ENCODE measurements at regions not wholly inside any gene's neighbourhood (a gene's known extent, or its start where the extent isn't known, plus 50 kb on each side); places are given as distances from the start of the nearest gene placed in this dataset.

- no peak for DNase-seq
Measured at GRCh38 chr3:126266291-126266840, 86.0 kb upstream of the ALDH1L1 start.

DNA sequence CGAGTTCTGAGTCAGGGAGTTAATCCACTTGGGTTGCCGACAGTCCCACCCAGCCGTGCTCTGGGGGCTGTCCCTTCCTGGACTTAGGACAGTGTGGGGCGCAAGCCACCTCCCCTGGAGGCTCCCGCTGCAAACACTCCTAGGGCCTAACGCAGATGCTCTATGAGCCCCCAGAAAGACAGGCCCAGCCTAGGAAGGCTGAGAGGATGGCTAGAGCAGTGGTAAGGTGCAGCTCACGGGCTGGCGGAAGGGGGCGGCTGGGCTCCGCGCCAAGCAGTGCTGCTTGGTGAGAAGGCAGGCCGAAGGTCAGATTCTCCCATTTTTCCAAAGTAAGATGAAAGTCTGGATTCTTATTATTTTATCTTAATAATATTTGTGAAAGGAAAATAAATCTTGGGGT lies 84.6 kb upstream of the ALDH1L1 start:
- DNase-seq = no peak

DNA sequence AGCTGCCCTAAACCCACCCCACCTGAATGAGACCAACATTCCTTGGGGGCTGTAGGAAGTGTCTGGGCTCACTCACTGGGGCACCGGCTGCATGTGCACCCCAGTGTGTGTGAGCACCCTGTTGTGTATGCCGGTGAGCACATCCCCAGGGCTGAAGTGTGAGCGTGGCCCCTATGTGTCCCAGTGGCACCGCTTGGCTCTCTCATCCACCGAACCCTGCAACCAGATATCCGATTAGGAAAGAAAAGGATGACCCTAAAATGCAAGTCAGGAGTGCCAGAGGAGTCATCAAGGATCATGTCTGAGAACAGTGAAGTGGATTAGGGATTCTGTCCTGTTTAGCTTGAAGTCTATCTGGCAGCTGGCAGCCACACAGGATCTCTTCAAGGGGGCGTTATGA lies 84.0 kb upstream of the ALDH1L1 start:
- no peak for DNase-seq

- no peak for DNase-seq
Measured at GRCh38 chr3:126263971-126264370, 83.6 kb upstream of the ALDH1L1 start.

GRCh38 chr3:126263539-126263938 lies 83.2 kb upstream of the ALDH1L1 start:
- DNase-seq = no peak

GRCh38 chr3:126262227-126262626 lies 81.8 kb upstream of the ALDH1L1 start:
- no peak for DNase-seq

DNA sequence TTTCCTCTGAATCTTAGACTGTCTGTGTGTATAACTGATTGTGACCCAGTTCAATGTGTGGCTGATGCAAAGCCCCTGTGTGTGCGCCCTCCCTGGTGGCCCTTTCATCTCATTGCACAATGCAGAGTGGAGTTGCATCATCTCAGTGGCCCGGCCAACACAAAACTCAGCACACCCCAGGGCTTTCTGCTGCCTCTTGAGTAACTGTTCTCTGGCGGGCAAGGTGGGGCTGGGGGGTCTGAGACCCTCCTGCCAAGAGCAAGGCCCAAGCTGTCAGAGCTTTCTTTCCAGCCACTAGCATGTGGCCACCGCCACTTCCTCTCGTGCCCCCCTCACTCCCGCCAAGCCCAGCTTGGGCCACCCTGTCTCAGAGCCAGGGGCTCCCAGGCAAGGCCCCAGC lies 80.7 kb upstream of the ALDH1L1 start:
- DNase-seq = peak; percentile 61

- peak; percentile 41 for DNase-seq
Measured at GRCh38 chr3:126259411-126260391, 79.3 kb upstream of the ALDH1L1 start.

GRCh38 chr3:126258670-126259069 lies 78.3 kb upstream of the ALDH1L1 start:
- peak; percentile 43 for DNase-seq

DNA sequence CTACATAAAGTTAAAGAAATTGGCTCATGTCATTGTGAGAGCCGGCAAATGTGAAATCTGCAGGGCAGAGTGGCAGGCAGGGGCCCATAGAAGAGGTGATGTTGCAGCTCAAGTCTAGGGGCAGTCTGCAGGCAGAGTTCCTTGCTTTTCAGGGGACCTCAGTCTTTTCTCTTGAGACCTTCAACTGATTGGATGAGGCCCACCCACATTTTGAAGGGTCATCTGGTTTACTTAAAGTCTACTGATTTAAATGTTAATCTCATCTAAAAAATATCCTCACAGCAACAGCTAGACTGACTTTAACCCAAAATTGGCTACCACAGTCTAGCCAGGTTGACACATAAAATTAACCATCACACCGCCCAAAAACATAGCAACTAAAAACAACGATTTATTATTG lies 77.6 kb upstream of the ALDH1L1 start:
- DNase-seq = no peak

- DNase-seq = no peak
Measured at GRCh38 chr3:126257174-126257573, 76.8 kb upstream of the ALDH1L1 start.

DNA sequence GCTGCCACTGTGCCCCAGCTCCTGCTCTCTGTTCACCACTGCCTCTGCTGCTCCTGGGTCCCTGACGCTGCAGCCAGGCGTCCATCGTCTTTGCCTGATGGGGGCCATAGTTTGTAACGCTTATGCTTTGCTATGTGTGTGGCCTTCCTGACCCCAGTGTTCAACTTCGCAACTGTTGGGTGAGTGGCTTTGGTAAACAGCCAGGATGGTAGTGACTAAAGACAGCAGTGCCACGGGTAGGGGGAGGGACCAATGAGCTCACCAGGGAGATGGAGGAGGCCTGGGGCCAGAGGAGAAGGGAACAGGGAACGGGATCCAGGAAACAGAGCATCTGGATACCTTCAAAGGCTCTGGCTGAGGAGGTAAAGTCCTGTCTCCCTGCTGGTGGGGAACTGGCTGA lies 75.9 kb upstream of the ALDH1L1 start:
- DNase-seq = no peak

- DNase-seq = no peak
Measured at GRCh38 chr3:126253072-126253471, 72.7 kb upstream of the ALDH1L1 start.

- no peak for DNase-seq
Measured at GRCh38 chr3:126252373-126252772, 72.0 kb upstream of the ALDH1L1 start.

DNA sequence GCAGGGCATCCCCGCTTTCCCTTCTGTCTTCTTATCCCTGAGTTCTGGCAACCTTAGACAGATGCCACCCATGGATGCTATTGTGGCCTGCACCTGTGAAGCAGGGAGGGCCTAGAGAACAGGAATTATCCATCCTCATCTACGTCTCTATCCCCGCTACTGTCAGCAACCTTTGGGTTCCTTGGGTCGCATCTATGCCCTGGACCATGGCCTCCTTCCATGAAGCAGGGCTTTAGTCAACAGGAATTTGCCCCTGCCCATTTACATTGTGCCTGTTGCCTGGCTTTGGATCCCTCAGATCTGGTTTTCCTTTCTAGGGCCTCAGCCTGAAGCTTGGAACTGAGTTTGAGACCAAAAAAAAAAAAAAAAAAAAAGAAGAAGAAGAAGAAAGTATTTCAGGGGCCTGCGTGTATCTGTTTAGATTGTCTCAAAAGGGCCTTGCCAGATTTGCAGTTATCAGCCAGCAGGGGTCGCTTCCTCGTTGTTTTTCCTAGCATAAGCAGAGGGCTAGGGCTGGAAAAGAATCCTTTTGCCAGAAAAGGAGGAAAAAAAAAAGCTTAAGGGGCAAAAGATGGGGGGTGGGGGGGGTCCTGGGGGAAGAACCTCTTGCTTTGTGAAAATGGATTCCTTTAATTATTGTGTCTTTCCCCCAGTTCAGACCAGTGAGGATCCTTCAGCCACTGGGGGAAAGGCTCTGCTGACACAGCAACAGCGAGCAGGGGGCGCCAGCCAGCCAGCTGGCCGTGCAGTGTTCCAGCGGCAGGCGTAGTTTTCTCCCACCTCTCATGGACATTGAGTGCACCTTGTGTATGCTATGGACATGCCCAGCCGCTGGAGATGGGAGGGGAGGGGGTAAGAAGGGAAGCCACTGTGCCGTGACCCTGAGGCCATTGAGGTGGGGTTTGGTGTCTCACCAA lies 65.7 kb upstream of the ALDH1L1 start:
- peak; percentile 60 for DNase-seq

Measured in hematopoietic multipotent progenitor cell treated with erythropoietin and hydrocortisone succinate and interleukin-3 and kit ligand, for 6 days (in vitro differentiated cells).